Astrocyte of the spinal cord (primary cell): ENCODE measurements at regions not wholly inside any gene's neighbourhood (a gene's known extent, or its start where the extent isn't known, plus 50 kb on each side); places are given as distances from the start of the nearest gene placed in this dataset.

Source experiments
- DNase-seq: peaks from one replicate; pipeline ENCODE4 v3.0.0; 2011; ENCODE audit warnings: low read depth, low spot score
- H3K4me3 ChIP-seq: 2 replicates; pipeline ENCODE4 v1.5.1; 2011; ENCODE audit warnings: low read depth, mild to moderate bottlenecking, low read length, moderate library complexity
- CTCF ChIP-seq: IDR thresholded peaks from 2 replicates; pipeline ENCODE4 v1.5.1; 2012; ENCODE audit warnings: low read depth, mild to moderate bottlenecking, low read length, inconsistent platforms
- in situ Hi-C: cut with HindIII; loops from 2 replicates; pipeline ENCODE4 v1.10.0; 2017; ENCODE audit warnings: low sequenced_read_pairs

DNA sequence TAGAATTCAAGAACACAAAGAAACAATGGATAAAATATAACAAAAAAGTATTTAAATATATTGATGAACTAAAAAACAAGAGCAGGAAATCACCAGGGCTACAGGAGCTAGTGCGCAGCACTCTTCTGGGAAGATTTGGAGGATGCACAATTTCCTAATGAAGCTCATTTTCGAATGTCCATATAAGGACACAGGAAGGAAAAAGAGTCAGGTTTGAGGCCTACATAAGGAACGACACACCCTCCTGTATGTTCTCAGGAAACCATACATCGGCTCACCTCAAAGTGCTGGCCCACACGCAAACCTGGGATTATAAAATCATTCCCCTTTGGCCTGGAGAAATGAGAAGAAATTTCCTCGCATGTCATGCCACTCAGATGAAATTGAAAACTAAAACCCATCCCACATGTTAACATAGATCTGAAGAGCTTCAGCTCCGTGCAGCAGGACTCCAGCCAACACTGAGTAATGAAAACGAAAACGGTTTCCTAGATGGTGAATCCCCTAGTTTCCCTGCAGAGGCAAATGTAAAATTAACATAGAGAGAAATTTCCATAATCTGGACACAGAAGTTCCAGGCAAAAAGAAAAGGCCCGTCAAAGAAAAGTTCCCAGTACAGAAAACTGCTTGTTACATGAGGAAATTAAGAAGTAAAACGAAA lies 825.8 kb downstream of the SOCS6 start:
- no peak for DNase-seq
- TF ChIP-seq CTCF, result no peak
- in situ Hi-C loops, result no loop called here
- H3K4me3 ChIP-seq, result no peak overlapping the region

DNA sequence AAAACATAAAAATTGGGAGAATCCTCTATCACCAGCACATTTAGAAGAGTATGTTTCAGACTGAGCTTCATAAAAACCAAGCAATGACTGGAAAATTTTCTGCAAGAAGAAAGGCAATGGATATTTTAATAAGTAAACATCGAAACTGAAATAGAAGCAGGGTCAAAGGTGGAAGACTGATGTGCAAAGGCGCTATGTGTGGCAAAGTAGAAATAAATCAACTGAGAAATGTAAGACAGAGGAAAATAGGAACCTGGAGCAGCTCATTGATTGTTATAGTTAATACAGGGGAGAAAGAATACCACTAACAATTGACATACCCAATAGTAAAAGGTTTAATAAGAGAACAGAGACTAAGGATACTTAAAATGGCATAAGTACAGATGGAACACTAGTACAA lies 818.4 kb downstream of the SOCS6 start:
- TF ChIP-seq CTCF, result no peak
- DNase-seq, result no peak
- in situ Hi-C loops, result no loop called here

DNA sequence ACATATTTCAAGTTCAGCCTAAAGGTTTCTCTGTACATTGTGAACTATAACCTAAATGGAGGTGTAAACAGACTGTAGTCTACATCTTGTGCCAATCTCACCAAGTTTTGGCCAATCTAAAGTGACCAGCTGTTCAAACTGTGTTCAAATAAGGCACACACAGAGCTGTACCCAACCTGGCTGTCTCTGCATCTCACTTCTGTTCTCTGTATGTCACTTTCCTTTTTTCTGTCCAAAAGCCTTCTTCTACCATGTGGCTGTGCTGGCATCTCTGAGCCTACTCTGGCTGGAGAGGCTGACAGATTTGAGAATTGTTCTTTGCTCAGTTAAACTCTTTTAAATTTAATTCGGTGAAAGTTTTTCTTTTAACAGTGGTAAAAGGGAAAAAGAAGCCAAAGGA lies 817.9 kb downstream of the SOCS6 start:
- TF ChIP-seq CTCF, result no peak
- in situ Hi-C loops, result no loop called here
- no peak for DNase-seq
- no peak overlapping the region for H3K4me3 ChIP-seq

More for the DNA sequence above, 818.4 kb downstream of the SOCS6 start:
- no peak overlapping the region for H3K4me3 ChIP-seq

- in situ Hi-C loops, result no loop called here
- no peak overlapping the region for H3K4me3 ChIP-seq
- TF ChIP-seq CTCF, result no peak
- DNase-seq, result no peak
Observed at GRCh38 chr18:71105994-71106546, 817.2 kb downstream of the SOCS6 start.

DNA sequence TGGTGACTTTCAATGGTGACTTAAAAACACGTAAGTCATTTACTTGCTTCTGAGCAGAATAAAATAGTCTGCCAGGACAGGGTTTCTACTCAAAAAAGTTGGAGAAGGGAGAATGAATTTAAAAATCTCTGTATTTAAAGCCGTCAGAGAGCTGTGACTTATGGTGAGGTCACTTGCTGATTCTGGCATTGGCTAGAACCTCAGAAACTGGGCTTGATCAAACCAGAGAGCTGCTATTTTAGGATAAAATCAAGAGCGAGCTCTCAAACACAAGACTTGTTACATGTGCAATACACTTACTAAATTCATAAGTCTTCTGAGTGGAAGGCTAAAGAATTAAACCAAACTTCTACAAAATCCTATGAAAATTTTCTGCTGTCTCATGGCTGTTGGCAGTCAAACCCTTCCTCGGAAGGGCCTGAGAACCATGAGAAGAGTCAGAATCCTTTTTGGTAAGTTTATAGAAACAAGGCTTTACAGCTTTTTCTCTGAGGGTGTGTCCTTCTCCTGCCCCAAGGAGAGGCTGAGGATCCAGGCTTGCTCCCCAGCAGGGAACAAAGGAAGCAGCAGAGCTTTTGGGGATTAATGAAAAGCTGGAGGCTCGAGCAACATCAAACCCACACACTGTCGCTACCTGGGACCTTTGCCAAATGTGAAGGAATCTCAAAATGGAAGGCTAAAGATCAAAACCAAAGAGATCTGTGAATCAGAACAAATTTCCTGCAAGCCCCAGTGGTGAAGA lies 816.4 kb downstream of the SOCS6 start:
- in situ Hi-C loops, result no loop called here
- H3K4me3 ChIP-seq, result no peak overlapping the region
- DNase-seq, result peak; percentile 63
- TF ChIP-seq CTCF, result no peak

DNA sequence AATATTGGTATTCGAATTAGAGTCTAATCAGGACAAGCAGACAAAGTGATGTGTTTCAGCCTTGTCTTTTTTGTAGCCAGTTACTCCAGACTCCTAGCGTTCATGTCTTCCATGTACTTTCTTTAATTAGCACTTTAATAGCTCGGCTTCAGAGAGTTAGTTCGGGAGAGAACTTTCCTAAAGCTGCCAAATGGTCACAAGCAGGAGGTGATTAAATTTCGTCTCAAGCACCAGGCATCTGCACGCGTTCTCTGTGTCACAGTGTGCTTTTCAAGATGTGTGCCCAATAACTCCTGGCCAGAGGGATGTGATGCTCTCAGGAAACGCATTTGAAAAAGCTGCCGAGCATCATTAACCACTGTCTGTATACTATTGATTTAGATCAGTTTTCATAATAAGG lies 790.8 kb downstream of the SOCS6 start:
- DNase-seq, result no peak
- in situ Hi-C loops, result no loop called here
- TF ChIP-seq CTCF, result no peak
- H3K4me3 ChIP-seq, result no peak overlapping the region
